Neural progenitor cell (in vitro differentiated cells): ENCODE measurements at regions not wholly inside any gene's neighbourhood (a gene's known extent, or its start where the extent isn't known, plus 50 kb on each side); places are given as distances from the start of the nearest gene placed in this dataset.

Experiments used
- DNase-seq: peaks from one replicate; pipeline ENCODE4 v3.0.0-alpha.2; 2016; ENCODE audit warnings: low spot score
- H2AFZ ChIP-seq: fragments of 200-600 bp; sonication (generic); replicated peaks from 2 replicates; pipeline ENCODE4 v1.6.1; 2016; ENCODE audit warnings: antibody characterized with exemption
- H3F3A ChIP-seq: fragments of 200-600 bp; sonication (generic); 2 replicates; pipeline ENCODE4 v1.6.1; 2016; ENCODE audit warnings: antibody characterized with exemption, low read depth
- H3K27ac ChIP-seq: fragments of 200-600 bp; sonication (generic); 2 replicates; pipeline ENCODE4 v1.5.1; 2016; ENCODE audit warnings: mild to moderate bottlenecking
- H3K27me3 ChIP-seq: fragments of 200-600 bp; sonication (generic); 2 replicates; pipeline ENCODE4 v1.6.1; 2016; ENCODE audit warnings: mild to moderate bottlenecking, moderate library complexity
- H3K36me3 ChIP-seq: fragments of 200-600 bp; sonication (generic); 2 replicates; pipeline ENCODE4 v1.5.1; 2016
- H3K4me1 ChIP-seq: fragments of 200-600 bp; sonication (generic); 2 replicates; pipeline ENCODE4 v1.6.1; 2016; ENCODE audit warnings: mixed run types
- H3K4me2 ChIP-seq: fragments of 200-600 bp; sonication (generic); 2 replicates; pipeline ENCODE4 v1.6.1; 2016
- H3K4me3 ChIP-seq: fragments of 200-600 bp; sonication (generic); 2 replicates; pipeline ENCODE4 v1.5.1; 2016
- H3K79me2 ChIP-seq: fragments of 200-600 bp; sonication (generic); 2 replicates; pipeline ENCODE4 v1.6.1; 2016; ENCODE audit warnings: low read depth
- H3K9ac ChIP-seq: fragments of 200-600 bp; sonication (generic); 2 replicates; pipeline ENCODE4 v1.6.1; 2016
- H3K9me3 ChIP-seq: fragments of 200-600 bp; sonication (generic); 2 replicates; pipeline ENCODE4 v1.5.1; 2016; ENCODE audit warnings: low read depth
- H4K20me1 ChIP-seq: fragments of 200-600 bp; sonication (generic); 2 replicates; pipeline ENCODE4 v1.6.1; 2016; ENCODE audit warnings: low read depth
- H3K27ac Mint-ChIP-seq: 3 replicates; pipeline ENCODE4 v1.8.0; 2021; ENCODE audit warnings: mixed read lengths
- H3K27me3 Mint-ChIP-seq: 2 replicates; pipeline ENCODE4 v1.8.0; 2022; ENCODE audit warnings: low read depth, mild to moderate bottlenecking, inconsistent platforms, moderate library complexity, mixed read lengths; ENCODE audit not compliant: insufficient read depth
- H3K36me3 Mint-ChIP-seq: 3 replicates; pipeline ENCODE4 v1.8.0; 2021; ENCODE audit warnings: mixed read lengths
- H3K4me1 Mint-ChIP-seq: 3 replicates; pipeline ENCODE4 v1.8.0; 2021; ENCODE audit warnings: mixed read lengths
- H3K4me3 Mint-ChIP-seq: 3 replicates; pipeline ENCODE4 v1.8.0; 2021; ENCODE audit warnings: mild to moderate bottlenecking, moderate library complexity, mixed read lengths
- H3K9me3 Mint-ChIP-seq: 3 replicates; pipeline ENCODE4 v1.8.0; 2020; ENCODE audit warnings: mixed read lengths
- EZH2 ChIP-seq: fragments of 200-600 bp; sonication (generic); IDR thresholded peaks from 2 replicates; pipeline ENCODE4 v1.6.1; 2017; ENCODE audit warnings: antibody characterized with exemption, mild to moderate bottlenecking, moderate library complexity
- EZH2phosphoT487 ChIP-seq: fragments of 200-600 bp; sonication (generic); IDR thresholded peaks from 2 replicates; pipeline ENCODE4 v1.6.1; 2017; ENCODE audit warnings: antibody characterized with exemption
- TF ChIP-seq, protein P1 (sequence below): fragments of 200-600 bp; sonication (generic); IDR thresholded peaks from 2 replicates; pipeline ENCODE4 v1.5.1; 2017; ENCODE audit warnings: antibody characterized with exemption, mild to moderate bottlenecking

- DNase-seq: no peak
- no peak for TF ChIP-seq EZH2phosphoT487
- TF ChIP-seq, protein P1, sequence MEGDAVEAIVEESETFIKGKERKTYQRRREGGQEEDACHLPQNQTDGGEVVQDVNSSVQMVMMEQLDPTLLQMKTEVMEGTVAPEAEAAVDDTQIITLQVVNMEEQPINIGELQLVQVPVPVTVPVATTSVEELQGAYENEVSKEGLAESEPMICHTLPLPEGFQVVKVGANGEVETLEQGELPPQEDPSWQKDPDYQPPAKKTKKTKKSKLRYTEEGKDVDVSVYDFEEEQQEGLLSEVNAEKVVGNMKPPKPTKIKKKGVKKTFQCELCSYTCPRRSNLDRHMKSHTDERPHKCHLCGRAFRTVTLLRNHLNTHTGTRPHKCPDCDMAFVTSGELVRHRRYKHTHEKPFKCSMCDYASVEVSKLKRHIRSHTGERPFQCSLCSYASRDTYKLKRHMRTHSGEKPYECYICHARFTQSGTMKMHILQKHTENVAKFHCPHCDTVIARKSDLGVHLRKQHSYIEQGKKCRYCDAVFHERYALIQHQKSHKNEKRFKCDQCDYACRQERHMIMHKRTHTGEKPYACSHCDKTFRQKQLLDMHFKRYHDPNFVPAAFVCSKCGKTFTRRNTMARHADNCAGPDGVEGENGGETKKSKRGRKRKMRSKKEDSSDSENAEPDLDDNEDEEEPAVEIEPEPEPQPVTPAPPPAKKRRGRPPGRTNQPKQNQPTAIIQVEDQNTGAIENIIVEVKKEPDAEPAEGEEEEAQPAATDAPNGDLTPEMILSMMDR: no peak
- TF ChIP-seq EZH2: no peak
Observed at GRCh38 chr13:103926118-103926517, 859.9 kb upstream of the SLC10A2 start.

GRCh38 chr13:103908911-103909310, 842.7 kb upstream of the SLC10A2 start:
- Histone ChIP-seq H3K9me3 (no peaks in the 10 kb centered on the region), H2AFZ (no peak overlapping the region), H3K27me3 (no peaks in the 10 kb centered on the region), H3K9ac (no peak overlapping the region), H3K79me2 (no peaks in the 10 kb centered on the region), H4K20me1 (no peaks in the 10 kb centered on the region), H3K36me3 (no peaks in the 10 kb centered on the region), H3K4me3 (no peak overlapping the region), H3K4me1 (no peaks in the 10 kb centered on the region), H3K27ac (no peak overlapping the region), H3K4me2 (no peak overlapping the region), H3F3A (no peaks in the 10 kb centered on the region)
- Mint-ChIP-seq H3K4me3 (no peak overlapping the region), H3K27me3 (no peaks in the 10 kb centered on the region), H3K27ac (no peak overlapping the region), H3K4me1 (no peaks in the 10 kb centered on the region), H3K9me3 (no peaks in the 10 kb centered on the region), H3K36me3 (no peaks in the 10 kb centered on the region)
- TF ChIP-seq, protein P1: no peak
- TF ChIP-seq EZH2phosphoT487 (no peak), EZH2 (no peak)
- no peak for DNase-seq

More at GRCh38 chr13:103926118-103926517, 859.9 kb upstream of the SLC10A2 start:
- H3K4me1 Mint-ChIP-seq: peaks cover 9% of the 10 kb centered on the region
- no peaks in the 10 kb centered on the region for H3K9me3 Mint-ChIP-seq
- H3K27me3 ChIP-seq: no peaks in the 10 kb centered on the region
- H3K36me3 Mint-ChIP-seq: no peaks in the 10 kb centered on the region
- no peaks in the 10 kb centered on the region for H3K36me3 ChIP-seq
- H3K9me3 ChIP-seq: no peaks in the 10 kb centered on the region
- H3K9ac ChIP-seq: no peak overlapping the region
- no peak overlapping the region for H3K27ac ChIP-seq
- no peak overlapping the region for H3K27ac Mint-ChIP-seq
- H3K4me1 ChIP-seq: no peaks in the 10 kb centered on the region
- H3K4me3 Mint-ChIP-seq: no peak overlapping the region
- H2AFZ ChIP-seq: no peak overlapping the region
- no peaks in the 10 kb centered on the region for H3K27me3 Mint-ChIP-seq
- H3K4me3 ChIP-seq: no peak overlapping the region
- H3K79me2 ChIP-seq: no peaks in the 10 kb centered on the region
- H3F3A ChIP-seq: no peaks in the 10 kb centered on the region
- no peak overlapping the region for H3K4me2 ChIP-seq
- H4K20me1 ChIP-seq: no peaks in the 10 kb centered on the region

- TF ChIP-seq EZH2phosphoT487: no peak
- TF ChIP-seq EZH2: no peak
- TF ChIP-seq, protein P1: no peak
- no peaks in the 10 kb centered on the region for H3K9me3 Mint-ChIP-seq
- DNase-seq: no peak
- H3K27me3 Mint-ChIP-seq: no peaks in the 10 kb centered on the region
- Histone ChIP-seq H3K4me1 (no peaks in the 10 kb centered on the region), H2AFZ (no peak overlapping the region), H3K79me2 (no peaks in the 10 kb centered on the region), H3K4me3 (no peak overlapping the region), H3K9me3 (no peaks in the 10 kb centered on the region), H3F3A (no peaks in the 10 kb centered on the region), H3K27ac (no peak overlapping the region), H4K20me1 (no peaks in the 10 kb centered on the region), H3K9ac (no peak overlapping the region), H3K4me2 (no peak overlapping the region), H3K27me3 (no peaks in the 10 kb centered on the region), H3K36me3 (no peaks in the 10 kb centered on the region)
- H3K27ac Mint-ChIP-seq: no peak overlapping the region
- H3K4me1 Mint-ChIP-seq: no peaks in the 10 kb centered on the region
- H3K36me3 Mint-ChIP-seq: no peaks in the 10 kb centered on the region
- H3K4me3 Mint-ChIP-seq: no peak overlapping the region
Observed at GRCh38 chr13:103908274-103908673, 842.1 kb upstream of the SLC10A2 start.

DNA sequence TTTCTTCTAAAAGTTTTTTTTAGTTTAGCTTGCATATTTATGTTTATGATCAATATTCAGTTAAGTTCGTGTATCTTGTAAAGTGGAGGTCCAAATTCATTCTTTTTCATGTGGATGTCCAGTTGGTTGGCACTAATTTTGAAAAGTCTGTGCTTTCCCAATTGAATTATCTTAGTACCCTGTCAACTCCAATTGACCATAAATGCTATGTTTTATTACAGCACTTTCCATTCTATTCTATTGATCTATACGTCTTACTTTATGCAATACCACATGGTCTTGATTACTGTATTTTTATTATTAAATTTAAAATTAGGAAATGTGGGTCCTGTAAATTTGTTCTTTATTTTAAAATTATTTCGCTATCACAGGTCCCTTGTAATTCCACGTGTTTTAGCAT, 837.6 kb upstream of the SLC10A2 start:
- Histone ChIP-seq H3K4me1 (no peaks in the 10 kb centered on the region), H3K36me3 (no peaks in the 10 kb centered on the region), H3K4me3 (no peak overlapping the region), H4K20me1 (no peaks in the 10 kb centered on the region), H3K27ac (no peak overlapping the region), H3K4me2 (no peak overlapping the region), H3F3A (no peaks in the 10 kb centered on the region), H3K27me3 (no peaks in the 10 kb centered on the region), H3K9me3 (no peaks in the 10 kb centered on the region), H2AFZ (no peak overlapping the region), H3K79me2 (no peaks in the 10 kb centered on the region), H3K9ac (no peak overlapping the region)
- Mint-ChIP-seq H3K4me3 (no peak overlapping the region), H3K36me3 (no peaks in the 10 kb centered on the region), H3K27ac (no peak overlapping the region), H3K4me1 (no peaks in the 10 kb centered on the region), H3K9me3 (no peaks in the 10 kb centered on the region), H3K27me3 (no peaks in the 10 kb centered on the region)
- TF ChIP-seq, protein P1: no peak
- no peak for TF ChIP-seq EZH2phosphoT487
- DNase-seq: no peak
